Caki2 (cell line): ENCODE measurements at regions not wholly inside any gene's neighbourhood (a gene's known extent, or its start where the extent isn't known, plus 50 kb on each side); places are given as distances from the start of the nearest gene placed in this dataset.

Source experiments
- DNase-seq: peaks from one replicate; pipeline ENCODE4 v3.0.0-alpha.2; 2015; ENCODE audit warnings: low read depth
- in situ Hi-C: cut with HindIII; loops from 2 replicates; pipeline ENCODE4 v1.10.0; 2016; ENCODE audit warnings: low sequenced_read_pairs, low pct_unique_long_range_greater_than_20kb, mixed read lengths

DNA sequence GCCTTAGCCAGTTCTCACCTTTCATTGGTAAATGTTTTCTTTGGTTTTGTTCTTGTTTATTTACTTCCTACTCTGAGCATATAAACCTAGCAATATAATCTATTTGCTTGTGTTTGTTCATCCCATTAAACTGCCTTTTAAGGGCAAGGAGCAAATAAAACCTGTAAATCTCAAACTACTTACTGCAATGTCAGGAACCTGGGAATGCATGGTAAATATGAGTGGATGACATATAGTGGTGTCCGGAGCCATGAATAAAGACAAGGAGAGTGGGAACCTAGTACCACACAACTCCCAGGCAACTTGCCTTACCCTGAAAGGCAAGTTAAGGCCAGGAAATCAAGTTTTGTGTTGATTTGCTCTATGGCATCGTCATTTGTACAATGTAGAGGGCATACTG is 1133.7 kb upstream of the NCAM2 start:
- in situ Hi-C loops = no loop called here
- no peak for DNase-seq

DNA sequence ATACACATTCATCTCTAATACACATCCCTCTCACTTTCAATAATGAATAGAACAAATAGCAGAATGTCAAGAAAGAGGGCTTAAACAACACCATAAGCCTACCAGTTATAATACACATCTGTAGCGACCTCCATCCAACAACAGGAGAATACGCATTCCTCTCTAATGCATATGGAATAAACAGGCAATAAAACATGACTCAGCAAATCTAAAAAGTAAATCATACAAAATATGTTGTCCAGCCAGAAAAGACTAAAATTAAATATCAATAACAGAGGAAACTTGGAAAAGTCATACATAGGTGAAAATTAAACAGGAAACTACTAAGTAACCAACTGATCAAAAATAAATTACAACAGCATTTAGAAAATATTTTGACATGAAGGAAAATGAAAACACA is 1127.5 kb upstream of the NCAM2 start:
- in situ Hi-C loops = no loop called here
- DNase-seq = no peak

DNA sequence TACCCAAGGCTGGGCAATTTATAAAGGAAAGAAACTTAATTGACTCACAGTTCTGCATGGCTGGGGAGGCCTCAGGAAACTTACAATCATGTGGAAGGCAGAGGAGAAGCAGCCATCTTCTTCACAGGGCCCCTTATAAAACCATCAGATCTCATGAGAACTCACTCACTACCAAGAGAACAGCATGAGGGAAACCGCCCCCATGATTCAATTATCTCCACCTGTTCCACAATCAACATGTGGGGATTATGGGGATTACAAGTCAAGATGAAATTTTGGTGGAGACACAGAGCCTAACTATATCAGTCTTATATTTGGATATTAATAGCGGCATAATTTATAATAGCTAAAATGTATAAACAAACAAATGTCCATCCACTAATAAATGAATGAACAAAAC is 1123.7 kb upstream of the NCAM2 start:
- in situ Hi-C loops = no loop called here
- no peak for DNase-seq

DNA sequence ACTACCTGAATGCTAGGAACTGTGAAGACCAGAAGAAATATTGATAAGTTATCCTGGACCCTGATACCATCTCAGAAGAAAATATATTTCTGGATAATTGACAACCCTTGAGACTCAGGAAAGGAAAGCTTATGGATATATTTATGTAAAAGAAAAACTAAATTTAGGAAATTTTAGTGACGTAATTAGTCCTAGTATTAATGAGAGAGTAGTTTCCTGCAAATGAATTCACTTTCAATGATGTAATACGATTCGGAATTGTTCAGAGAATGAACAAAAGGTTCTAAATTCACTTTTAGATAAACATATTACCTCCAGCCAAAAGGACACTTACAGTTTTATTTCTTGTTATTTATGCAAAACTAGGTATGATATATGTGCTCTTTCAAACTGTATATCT is 1120.1 kb upstream of the NCAM2 start:
- in situ Hi-C loops = no loop called here
- DNase-seq = no peak

DNA sequence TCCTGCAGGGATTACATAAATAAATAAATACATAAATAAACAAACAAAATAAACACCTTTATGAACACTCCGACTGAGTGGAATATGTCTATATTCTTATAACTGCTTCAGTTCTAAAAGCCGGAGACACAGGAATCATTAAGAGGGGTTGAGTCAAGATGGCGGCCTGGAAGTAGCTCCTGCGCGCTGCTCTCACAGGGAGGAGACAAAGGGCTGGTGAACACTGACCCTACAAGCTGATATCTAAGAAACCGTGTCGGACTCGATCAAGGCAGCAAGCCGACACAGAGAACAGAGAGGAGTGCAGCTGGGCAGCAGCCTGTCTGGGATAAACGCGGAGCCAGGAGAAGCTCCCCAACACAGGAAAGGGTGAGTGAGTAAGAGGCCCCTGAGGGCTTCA is 1098.6 kb upstream of the NCAM2 start:
- DNase-seq = no peak
- in situ Hi-C loops = no loop called here

DNA sequence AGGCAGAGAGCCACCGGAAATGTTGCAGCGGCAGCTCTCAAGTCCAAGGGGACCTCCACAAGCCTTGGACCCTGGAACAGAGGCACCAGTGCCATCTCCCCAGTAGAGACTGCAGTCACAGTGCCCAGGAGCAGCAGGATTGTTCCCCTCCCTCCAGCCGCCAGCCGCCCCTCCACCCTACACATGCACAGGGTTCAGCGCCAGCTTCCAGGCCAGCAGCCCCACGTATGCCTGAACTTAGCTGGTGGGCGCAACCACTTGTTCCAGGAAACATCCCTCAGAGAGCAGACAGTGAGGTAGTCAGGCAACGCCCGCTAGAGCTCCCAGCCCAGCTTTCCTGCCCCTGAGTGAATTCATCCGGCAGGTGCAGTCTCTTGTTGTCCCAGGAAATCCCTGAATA is 1098.1 kb upstream of the NCAM2 start:
- in situ Hi-C loops = no loop called here
- no peak for DNase-seq

DNA sequence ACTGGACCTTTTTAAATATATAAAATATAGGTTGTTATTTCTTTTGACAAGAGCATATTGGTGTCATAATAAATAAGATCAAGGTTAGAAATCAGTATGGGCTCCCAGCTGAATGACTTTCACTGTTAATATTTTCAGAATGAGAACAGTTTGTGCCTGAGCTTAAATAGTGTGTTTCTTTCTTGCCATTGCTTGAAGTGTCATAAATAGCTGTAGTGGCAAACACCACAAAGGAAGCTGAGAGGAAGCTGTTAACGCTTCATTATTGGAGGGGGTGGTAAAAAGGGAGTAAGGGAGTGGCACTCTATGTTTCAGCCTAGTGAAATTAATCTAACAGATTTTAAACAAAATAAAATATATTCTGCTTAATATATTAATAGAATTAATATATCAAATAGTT is 1089.8 kb upstream of the NCAM2 start:
- in situ Hi-C loops = no loop called here
- DNase-seq = no peak

DNA sequence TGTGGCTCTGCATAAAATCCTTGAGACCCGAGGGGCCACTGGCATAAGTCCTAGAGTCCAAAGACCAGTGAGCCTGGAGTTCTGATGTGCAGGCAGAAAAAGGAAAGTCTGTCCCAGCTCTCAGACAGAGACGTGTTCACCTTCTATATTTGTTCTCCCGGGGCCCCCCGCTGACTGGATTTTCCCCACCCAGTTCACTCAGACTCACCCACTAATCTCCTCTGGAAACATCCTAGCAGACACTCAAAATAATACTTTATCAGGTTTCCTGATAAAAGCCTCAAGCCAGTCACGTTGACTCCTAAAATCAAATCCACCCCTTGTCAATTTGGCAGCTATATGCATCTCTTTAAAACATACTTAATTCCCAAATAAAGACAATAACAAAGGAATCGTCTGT is 1084.2 kb upstream of the NCAM2 start:
- in situ Hi-C loops = no loop called here

DNA sequence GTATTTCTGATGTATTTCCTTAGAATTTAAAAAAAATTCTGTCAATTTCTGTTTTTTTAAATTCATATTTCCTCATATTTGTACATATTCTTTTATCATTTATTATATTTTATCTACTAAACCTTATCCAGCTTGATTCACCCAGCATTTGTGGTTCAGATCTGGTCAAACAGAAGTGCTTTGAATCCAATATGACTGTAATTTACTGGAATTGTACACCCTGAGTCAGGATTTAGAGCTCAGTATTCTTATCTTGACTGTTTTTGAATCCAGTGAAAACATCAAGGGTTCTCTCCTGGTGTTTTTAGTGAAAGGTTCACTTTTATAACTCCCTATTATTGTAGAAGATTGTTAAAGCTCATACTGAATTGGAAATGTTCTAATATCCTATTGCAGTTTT is 1077.0 kb upstream of the NCAM2 start:
- in situ Hi-C loops = no loop called here

More for the DNA sequence above, 1084.2 kb upstream of the NCAM2 start:
- DNase-seq = no peak

DNA sequence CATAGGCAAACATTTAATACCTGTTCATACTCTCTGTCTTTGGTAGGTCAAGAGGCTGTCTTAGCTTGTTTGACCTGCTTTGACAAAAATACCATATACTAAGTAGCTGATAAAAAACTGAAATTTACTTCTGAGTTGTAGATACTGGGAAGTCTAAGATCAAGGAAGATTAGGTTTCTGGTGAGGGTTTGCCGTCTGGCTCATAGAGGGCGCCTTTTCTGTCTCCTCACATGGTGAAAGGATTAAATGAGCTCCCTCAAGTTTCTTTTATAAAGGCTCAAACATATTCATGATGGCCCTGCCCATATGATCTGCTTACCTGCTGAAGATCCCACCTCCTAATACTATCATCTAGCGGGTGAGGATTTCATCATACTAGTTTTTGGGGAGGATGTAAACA is 1076.1 kb upstream of the NCAM2 start:
- DNase-seq = no peak
- in situ Hi-C loops = no loop called here

More for the DNA sequence above, 1077.0 kb upstream of the NCAM2 start:
- no peak for DNase-seq

DNA sequence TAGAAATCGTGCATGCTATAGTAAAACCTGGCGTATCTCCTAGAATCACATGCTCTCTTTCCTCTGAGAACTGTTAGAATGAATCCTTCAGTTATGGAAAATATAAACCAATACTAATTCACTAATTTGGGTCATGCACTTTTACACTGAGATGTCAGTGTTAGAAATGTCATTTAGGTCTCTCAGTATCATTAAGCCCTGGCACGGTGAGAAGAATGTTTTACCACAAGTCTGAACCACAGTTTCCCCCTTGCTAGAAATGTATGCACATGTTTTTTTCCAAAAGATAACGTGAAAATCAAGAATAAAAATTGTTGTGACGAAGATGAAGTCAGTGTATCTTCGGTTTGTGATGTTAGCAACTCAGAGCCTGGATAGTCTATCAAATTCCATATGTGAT is 1062.7 kb upstream of the NCAM2 start:
- DNase-seq = no peak
- in situ Hi-C loops = no loop called here

DNA sequence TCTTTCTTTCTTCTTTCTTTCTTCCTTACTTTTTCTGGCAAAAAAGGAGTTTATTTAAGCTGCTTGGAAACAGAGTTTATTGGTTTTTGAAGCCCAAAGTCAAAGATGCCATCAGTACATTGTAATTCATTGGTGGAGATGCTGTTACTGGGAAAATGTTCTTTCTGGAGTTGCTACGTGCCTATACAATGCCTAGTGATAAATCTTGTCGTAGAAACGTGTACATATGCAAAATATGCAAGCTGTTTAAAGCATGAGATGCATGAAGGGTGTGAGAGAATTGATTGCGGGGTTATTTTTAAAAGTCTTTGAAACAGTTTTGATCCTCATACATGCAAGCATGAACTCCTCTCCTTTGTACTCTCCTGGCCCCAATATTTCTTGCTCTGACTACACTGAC is 1060.6 kb upstream of the NCAM2 start:
- in situ Hi-C loops = no loop called here
- no peak for DNase-seq

DNA sequence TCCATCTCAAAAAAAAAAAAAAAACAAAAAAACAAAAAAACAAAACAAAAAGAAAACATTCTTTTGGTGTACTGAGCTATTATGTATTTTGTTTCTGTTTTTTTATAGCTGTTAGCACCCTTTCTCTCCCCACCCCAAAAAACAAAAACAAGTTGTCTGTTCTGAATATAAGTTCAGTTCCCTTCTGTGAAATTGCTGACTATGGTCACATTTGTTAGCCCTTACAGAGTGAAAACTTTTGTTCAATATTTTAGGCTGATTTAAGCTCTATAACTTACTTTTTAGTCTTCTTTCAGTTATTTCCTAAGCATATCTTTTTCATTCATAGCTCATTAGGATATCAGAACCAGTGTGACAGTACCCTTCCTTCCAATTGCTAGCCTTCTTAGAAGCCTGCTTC is 1056.6 kb upstream of the NCAM2 start:
- in situ Hi-C loops = no loop called here
- DNase-seq = no peak

DNA sequence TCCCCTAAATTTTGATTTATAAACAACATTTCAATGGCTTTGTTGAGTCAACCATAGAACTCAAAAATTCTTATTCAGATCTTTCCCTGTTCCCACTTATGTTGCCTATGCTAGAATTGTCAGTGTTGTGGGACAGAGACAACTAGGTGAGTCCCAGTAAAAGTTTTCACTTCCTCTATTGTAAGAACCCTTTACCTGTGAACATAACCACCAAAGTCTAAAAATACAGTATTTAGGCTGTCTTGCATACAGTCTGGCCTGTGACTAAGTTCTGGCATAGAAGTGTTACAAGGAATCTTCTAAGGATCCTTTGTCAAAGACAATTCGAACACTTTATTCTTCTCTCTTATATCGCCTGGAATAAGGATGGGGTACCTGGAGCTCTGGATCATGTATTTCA is 1047.9 kb upstream of the NCAM2 start:
- in situ Hi-C loops = no loop called here
- no peak for DNase-seq

DNA sequence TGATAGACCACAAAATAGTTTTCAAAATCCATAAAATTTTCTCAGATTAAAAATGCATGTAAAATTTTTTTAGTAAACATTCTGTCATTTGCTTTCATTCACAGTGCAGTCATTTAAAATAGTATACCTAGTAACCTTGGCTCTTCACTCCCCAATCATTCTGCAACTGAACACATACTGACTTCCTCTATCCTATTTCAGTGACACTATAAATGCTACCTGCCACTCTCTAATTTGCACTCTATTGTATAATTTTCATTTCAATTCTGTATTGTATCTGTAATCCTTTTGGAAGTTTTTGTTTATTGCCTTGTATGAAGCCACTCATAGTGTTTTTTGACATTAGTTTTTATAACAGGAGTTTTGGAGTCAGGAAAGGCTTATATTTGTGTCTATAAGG is 1029.1 kb upstream of the NCAM2 start:
- in situ Hi-C loops = no loop called here
- DNase-seq = no peak

DNA sequence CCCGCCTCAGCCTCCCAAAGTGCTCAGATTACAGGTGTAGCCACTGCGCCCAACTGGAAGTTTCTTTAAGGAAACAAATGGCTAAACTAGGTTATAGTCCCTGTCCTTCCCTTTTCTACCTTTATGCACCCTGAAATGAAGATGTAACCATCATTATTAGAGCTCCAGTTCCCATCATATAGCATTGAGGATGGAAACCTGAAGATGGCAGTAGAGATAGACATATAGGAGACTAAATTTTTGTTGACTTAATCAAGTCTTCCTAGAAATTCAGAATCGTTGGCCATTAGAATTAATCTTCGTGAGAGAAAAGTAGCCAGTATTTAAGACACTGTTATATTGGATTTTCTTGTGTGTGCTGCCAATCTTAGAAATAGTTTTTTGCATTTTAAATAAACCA is 1016.3 kb upstream of the NCAM2 start:
- in situ Hi-C loops = no loop called here
- DNase-seq = no peak

DNA sequence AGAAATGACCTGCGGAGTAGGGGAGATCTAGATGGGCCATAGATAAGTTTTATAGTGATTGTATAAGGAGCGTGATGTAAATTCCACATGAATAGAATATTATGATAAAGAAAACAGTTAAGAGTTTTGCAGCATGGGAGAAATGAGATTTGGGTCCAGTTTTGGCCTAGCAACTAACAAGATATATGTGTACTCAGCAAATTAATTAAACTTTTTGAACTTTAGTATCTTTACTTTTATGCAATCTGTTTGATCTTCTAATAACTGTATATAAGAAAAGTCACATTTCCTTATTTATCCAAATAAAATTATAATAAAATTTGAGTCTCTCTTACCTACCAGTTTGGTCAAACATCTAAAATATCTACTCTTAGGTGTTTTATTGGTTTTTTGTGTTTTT is 1011.8 kb upstream of the NCAM2 start:
- in situ Hi-C loops = no loop called here
- DNase-seq = no peak

DNA sequence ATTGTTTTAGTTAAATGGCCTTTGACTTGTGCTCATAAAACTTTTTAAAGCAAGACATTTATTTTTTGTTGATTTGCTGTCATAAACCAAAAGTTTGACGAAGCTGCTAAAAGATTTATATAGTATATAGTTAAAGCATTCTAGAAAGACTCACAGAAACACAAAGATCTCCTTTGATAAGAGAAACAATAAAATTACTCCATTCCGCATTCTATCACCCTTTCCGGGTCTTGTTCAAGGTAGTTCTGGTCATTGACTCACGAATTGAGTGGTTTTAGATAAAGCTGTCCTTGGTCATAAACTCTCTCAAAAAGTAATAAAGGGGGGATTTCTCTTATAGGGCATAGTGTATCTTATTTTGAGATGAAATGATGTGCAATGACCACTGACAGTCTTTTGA is 1010.5 kb upstream of the NCAM2 start:
- no peak for DNase-seq
- in situ Hi-C loops = no loop called here

DNA sequence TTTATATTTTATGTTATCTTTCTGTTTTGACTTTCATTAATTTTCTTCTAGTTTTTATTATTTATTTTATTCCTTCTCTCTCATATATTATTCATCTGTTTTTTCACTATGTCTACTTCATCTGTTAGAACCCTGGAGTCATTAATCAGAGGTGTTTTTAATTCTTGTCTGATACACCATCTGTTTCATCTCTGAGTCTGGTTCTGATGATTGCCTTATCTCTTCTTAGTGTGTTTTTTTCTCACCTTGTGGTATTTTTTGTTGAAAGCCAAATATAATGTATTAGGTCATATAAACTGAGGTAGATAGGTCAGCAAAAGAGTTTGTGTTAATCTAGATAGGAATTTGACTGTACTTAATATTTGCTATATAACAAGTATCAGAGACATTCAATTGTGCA is 1005.7 kb upstream of the NCAM2 start:
- DNase-seq = no peak
- in situ Hi-C loops = no loop called here

DNA sequence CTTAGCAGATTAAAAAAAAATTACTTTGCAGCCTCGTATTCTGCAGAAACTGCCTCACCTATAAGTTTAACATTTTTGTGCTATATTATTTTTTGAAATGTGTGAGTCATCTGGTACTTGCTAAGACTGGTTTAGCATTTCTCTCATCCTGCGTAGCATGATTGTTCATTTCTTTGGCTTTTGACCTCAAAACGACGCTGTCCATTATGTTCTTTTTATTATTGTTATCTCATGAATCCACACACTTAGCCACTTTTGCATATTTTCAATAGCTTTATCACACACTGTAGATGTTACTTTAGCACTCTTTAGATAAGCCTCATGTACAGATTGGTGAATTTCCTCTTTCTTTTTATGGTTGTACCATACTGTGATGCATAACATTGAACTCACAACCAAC is 1004.9 kb upstream of the NCAM2 start:
- in situ Hi-C loops = no loop called here
- DNase-seq = no peak

DNA sequence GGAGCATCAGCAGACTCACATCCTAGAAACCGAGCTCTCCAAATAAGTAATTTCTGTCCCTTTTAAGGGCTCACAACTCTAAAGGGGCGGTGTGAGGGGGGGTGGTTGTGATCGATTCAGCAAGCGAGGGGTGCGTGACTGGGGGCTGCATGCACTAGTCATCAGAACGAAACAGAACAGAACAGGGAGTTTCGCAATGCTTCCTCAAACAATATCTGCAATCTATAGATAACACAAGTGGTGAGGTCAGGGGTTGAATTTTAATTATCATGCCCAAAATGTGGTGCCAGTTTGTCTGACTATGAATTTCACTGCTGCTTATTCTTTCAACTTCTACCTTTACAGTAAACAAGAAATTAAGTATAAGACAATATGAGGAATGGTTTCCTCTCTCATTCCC is 1003.0 kb upstream of the NCAM2 start:
- no peak for DNase-seq
- in situ Hi-C loops = no loop called here
